GM21515 (cell line): ENCODE measurements at regions not wholly inside any gene's neighbourhood (a gene's known extent, or its start where the extent isn't known, plus 50 kb on each side); places are given as distances from the start of the nearest gene placed in this dataset.
A peak's percentile ranks its signal among the peaks of the same experiment; 100 is the strongest.

Experiments
- ATAC-seq: cut with Tn5 transposase; IDR thresholded peaks from one replicate; pipeline ENCODE4 v1.9.1; 2021; ENCODE audit not compliant: unreplicated experiment

DNA sequence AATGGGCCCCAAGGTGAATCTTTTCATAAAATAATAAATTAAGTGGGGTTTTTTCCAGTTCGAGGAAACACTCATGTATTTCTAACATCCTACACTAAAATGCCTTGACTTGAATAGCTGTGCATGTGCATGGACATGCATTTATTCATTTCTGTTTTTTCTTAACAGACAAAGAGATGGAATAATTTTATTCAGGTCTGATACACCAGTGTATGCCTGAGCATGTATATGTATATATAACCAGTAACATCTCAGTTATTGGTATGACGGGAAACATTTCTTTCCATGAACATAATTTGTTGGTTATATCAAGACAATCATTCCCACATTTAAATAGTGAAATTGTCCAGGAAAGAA is 468.7 kb upstream of the TNP1 start:
- ATAC-seq = no peak

DNA sequence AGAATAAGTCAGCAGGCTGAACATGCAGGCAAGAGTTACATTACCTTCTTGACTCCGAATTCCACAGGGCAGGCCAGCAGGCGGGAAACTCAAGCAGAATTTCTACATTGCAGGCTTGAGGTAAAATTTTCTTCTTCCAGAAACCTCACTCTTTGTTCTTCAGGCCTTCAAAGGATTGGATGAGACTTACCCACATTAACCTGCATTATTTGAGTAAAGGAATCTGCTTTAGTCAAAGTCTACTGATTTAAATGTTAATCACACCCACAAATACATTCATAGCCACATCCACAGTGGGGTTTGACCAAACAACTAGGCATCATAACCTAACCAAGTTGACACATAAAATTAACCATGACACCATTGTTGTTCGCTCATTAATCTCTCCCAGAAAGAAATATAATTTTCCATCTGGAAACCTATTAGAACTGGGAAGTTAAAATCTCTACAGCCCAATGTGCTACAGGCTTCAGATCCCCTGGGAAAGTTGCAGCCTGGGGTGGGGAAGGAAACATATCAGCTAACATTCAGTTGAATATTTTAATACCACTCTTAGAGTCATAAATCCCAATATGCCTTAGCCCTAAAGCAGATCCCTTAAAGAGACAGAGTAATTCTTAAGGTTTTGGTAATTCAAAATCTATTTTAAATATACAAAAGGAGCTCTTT is 468.2 kb upstream of the TNP1 start:
- ATAC-seq = no peak

DNA sequence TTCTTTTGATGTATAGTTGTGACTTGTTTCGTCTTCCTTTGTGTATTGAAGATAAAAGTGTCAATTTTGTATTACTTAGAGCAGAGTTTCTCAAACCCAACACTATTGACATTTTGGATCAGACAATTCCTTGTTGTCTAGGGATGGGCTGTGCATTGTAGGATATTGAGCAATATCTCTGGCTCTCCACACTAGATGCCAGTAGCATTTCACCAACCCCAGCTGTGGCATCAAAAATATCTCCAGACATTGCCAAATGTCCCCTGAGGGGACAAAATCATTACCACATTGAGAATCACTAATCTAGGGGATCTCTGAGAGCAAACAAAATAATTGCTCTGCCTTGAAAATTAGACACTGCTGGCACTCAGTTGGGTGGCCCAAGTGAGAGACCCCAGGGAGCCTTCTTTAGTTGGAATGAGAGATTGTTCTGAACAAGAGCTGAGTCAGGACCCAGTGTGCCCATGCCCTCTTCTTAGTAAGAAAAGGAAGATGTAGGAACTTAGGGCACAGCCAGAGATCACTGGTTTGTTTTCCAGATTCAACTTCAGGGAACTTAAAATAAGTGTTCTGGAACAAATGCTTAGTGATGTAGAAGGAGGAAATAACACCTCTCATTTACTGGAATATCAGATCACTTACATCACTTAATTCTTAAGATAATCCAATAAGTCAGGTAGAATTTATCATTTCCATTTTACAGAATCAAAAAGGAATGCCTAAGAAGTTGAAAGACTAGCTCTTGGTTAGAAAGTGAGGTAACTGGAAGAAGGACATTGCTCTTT is 466.6 kb upstream of the TNP1 start:
- ATAC-seq = no peak

DNA sequence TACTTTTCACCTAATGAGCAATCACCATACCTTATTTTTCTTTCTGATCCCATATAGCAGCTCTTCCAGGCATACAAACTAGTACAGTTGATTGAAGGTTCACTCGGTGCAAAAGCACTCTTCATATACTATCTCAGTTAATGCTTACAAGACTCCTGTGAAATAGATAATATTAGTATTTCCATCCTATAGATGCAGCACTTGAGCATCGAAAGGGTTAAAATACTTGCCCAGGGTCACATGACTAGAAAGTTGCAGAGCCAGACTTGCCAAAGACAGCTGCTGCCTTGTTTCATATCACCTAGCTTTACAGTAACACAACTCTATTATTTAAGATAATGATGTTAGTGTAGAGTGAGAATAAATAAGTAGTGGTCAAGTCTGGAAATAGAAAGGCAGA is 466.0 kb upstream of the TNP1 start:
- no peak for ATAC-seq

DNA sequence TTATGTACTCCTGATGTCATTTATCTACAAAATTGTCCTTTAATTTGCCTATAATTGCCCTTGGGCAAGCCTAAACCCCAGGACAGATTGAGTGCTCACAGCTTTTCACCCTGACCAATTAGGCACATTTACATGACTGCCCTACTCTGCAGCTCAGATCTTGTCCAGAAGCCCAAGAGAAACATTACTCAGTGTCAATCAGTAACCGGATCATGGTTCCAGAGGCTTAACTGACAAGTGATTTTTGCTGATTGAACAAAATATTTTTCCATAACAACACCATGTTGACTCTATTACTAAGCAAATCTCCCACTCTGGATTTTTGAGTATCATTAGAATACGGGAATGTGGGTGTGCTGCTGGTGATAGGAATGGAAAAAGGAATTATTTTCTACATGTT is 465.4 kb upstream of the TNP1 start:
- ATAC-seq = no peak

DNA sequence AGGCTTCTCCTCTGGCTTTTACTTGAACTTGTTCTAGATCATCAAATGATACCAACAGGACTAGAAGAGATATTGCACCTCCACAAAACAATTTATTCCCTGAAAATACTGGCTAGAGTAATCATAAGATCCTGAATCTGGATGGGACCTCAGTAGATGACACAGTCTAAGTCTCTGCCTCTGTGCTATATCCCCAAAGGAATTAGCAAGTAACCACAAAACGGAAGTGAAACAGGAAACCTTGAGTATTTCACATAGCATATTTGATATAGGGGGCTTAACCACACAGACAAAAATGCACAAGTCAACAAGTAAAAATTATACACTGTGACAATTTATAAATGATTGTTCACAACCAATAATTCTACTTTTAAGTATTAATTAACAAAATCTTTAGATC is 456.9 kb upstream of the TNP1 start:
- ATAC-seq = peak; percentile 79

DNA sequence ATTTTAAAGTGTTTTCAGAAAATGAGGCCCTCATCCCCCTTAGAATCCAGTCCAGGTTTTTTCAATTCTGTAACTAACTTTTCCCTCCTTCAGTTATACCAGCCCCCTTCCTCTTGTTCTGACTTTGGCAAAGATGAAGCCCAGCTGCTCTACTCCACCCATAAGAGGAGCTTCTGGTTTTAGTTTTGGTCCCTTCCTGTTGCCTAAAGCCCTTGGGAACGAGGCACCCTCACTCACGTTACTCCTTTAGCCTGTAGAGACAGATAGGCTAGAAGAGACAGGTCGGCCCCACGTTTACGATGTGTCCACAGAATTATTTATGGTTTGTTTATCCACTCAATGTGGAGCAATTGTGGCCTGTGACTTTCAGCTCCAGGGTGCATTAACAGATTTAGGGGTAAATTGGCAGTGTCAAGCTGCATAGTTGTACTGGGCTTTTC is 454.2 kb upstream of the TNP1 start:
- no peak for ATAC-seq

DNA sequence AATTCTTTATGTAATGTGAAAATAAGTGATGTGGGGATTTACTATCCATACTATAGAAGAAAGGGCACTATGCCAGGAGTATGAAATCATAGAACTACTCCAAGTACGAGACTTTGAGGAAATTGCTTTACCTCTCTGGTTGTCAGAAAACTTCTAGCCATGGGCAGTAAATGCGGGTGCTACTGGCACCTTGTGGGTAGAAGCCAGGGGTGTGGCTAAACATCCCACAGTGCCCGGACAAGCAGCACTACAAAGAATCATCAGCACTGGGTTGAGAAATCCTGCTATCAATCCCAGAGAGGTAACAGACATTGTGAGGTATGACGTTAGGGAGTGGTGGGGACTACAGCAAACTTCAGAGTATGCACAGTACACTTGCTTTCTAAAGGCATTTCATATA is 453.5 kb upstream of the TNP1 start:
- ATAC-seq = no peak

DNA sequence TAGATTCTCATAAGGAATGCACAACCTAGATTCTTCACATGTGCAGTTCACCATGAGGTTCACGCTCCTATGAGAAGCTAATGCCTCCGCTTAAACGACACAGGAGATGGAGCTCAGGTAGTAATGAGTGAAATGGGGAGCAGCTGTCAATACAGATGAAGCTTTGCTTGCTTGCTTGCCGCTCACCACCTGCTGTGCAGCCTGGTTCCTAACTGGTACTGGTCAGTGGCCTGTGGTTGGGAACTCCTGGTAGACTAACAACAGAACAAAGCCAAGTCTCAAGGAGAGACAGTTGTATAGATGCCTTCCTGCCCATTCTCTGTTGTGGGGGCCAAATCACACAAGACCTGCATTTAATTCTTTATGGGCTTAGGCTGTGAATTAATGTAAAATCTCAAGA is 449.2 kb upstream of the TNP1 start:
- ATAC-seq = no peak

DNA sequence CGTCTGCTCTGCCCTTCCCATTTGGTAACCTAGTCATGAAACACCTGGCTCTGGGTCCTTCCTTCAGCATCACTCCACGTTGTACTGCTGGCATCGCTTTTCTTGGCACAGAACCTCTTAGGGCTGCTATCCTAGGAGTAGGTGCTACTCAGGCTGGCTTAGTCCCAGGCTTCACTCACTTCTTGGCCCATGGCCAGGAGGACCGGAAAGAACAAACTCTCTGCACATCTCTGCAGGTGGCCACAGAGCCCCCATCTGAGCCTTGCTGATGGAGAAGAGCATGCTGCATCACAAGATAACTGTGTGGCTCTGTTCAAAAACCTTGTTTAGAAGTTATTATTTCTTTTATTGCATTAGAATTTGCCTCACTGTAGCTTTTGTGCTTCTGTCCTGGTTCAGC is 447.2 kb upstream of the TNP1 start:
- ATAC-seq = no peak

DNA sequence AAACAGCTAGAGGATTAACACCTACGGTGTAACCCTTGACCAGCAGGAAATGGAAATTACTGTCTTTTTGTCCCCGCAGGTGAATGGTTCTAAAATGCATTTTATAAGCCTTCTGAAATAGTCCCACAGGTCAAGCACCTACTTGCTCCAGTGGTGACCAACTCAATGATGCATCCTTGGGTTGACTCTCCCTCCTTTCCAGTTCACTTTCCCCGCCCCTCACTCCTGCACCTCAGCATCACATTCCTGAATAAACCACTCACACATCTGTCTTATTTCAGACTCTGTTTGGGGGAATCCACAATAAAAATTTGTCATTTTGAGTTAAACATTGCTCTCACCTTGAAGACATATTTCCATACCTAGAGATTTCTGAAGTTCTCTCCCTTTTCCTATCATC is 446.0 kb upstream of the TNP1 start:
- ATAC-seq = no peak

DNA sequence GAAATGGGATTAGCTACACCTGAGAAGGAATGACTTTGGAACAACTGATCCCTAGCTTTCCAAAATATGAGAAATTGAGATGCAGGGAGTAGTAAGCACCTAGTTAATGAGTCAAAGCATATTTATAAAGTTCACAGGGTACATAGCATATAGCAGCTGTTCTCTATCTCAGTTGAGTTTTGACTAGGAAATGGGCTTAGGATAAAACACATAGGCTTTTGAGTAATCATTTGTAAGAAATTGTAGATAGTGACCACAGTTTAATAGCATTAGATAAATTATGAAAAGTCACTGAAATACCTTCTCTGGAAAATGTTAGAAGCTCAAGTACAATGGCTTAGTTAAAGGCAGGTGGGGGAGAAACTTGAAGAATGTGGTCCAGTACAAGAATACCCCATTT is 444.7 kb upstream of the TNP1 start:
- no peak for ATAC-seq

DNA sequence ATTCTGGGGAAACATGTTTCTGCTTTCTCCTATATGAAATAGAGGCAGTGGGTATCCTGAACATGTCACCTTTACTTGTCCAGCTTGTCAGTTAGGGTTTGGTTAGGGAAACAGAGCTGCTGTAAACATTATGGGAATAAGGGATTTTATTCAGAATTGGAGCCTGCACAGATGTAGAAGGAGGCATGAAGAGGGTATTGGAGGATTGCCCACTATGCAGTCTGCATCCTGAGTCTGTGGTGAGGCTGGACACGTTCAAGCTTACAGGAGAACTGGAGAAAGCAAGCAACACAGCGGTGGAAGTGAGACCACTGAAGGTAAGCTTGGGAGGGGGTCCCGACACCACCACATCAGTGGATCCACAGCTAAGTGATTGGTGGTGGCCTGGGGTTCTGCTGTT is 443.0 kb upstream of the TNP1 start:
- ATAC-seq = no peak

DNA sequence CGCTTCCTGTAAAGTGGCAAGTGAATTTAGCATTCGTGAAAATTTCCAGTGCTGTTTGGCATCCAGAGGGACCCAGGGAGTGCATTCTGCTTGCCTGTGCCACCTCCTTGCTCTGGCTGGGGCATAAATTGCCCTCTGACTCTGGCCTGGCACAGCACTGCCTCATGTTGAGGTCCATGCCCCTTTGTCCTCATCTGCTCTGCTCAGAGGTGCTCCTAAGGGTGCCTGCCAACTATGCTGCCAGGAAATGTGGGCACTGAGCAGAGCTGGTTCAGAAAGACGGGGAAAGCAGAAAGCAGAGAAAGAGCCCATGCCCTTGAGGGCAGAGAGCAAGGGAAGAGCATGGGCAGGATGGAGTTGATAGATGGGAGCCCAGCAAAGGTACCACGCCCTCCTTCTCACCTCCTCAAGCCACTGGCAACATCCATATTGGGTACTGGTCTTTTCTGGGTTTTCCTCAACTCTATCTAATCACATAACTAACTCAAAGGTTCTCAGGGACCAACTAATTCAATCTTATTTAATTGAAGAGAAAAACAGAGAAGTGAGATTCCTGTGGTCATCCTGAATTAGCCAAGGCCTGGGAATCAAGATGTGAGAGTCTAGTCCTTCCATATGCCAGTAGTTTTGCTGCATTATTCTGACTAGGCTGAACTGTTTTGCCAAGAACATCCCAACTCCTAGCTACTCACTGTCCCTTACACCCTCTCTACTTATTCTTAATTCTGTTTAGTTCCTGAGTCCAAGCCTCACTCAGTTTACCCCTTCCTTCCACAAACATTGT is 441.5 kb upstream of the TNP1 start:
- ATAC-seq = no peak

DNA sequence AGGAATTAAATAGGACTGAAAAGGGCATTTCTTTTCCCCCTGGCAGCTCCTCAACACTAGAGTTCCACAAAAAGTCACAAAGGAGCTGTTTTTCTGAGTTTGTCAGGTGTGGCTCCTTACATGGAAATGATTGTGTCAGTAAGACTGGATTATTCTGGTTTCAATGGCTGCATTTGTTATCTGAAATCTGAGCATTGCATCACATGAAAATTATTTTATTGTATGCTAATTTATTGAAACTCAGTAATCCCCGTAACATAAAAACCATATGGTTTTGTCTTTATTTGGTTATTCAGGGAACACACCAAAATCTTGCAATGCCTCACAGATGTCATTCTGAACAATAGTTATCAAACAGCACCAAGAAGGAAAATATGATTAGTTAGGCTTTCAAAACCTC is 439.7 kb upstream of the TNP1 start:
- no peak for ATAC-seq

DNA sequence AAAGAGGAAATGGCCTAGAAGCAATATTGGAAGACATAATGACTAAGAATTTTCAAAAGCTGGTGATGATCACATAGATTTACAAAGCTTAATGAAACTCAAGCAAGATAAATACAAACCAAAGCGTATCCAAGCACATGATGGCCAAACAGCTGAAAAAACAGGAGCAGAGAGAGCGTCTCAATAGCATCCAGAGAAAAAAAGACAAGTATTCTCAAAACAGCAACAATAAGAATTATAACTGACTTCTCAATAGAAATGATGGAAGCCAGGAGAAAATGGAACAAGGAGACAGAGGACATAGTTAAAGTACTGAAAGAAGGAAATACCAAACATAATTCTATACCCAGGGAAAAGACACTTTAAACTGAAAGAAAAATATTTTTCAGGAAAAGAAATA is 437.2 kb upstream of the TNP1 start:
- no peak for ATAC-seq

DNA sequence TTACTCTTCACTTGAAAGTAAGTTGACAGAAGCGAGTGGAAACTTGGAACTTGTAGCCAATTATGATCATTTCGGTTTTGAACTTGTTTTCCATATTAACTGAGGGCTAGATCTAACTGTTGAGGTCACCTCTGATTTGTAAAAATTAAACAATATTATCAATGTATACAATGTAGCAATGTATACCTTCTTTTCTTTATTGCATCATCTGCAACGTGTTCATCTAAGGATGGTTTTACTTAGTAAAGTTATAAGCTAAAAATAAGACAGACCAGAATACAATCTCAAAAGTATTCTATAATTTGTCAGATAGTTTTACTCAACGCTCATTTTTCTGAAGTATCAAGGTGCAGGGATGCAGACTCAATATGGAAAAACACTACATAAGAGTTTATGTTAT is 435.0 kb upstream of the TNP1 start:
- no peak for ATAC-seq

DNA sequence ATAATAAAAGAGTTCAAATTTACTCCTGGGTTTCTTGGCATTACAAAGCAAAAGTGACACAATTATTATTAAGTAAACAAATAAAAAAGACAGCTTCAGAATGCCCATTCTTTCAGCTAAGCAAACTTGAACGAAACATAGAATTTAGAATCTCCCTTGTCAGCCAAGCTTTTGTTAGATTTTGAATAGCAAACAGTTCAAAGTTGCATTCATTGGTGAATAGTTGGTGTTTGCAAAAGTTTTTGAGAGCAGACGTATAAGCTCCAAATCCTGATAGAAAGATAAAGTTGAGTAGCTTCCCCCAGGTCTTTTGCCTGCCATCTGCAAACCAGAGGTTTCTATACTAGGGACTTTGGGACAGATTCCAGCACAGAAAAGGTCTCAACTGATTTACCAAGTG is 434.3 kb upstream of the TNP1 start:
- no peak for ATAC-seq

DNA sequence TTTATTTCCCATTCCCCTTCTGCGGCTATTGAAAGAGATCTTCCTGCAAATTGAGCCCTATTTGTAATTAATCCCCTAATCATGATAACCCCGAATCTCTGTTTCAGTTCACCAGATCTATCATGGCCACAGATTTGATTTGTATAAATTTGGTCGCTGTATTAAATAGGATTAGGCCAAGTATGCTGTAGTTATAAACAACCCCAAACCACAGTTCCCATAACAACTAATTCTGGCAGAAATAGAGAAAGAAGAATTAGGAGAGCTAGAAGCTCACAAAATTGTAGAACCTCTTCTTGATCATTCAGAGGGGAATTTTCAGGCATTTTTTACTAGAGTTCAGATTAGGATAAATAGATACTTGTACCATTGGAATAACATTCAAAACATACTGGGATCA is 433.7 kb upstream of the TNP1 start:
- no peak for ATAC-seq

DNA sequence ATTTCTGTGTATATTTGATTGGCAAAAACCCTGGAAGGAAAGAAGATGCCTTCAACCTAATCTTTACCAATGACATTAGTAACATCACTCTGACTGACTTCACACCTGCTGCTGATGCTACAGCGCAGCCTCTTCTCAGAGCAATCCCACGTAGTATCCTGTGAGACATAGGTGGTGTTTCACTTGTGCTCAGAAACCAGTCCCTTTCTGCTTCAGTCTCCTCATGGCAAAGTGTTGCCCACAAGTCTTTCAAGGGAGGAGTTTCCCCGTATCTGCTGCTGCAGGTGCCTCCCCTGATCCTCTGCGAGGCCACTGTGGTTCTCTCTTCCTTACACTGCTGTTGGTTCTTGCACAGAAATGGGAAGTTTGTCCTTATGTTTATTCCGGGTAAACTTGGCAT is 433.2 kb upstream of the TNP1 start:
- no peak for ATAC-seq

DNA sequence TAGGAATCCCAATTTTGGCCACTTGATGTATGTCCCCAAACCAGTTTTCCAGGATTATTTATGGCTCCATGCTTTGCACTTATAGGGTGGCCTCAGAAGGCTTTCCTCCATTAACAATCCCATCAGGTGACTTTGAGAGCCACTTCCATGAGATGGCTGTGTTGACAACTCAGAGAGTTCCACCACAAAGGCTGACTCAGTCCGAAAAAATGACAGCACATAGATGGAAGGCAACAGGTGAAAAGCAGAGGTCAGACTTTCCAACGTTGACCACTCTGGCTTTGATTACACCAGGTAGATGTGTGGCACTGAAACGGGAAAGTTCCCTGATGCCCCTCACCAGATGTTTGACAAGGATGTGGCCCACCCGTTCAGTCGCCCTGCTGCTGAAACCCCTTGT is 431.4 kb upstream of the TNP1 start:
- ATAC-seq = no peak

DNA sequence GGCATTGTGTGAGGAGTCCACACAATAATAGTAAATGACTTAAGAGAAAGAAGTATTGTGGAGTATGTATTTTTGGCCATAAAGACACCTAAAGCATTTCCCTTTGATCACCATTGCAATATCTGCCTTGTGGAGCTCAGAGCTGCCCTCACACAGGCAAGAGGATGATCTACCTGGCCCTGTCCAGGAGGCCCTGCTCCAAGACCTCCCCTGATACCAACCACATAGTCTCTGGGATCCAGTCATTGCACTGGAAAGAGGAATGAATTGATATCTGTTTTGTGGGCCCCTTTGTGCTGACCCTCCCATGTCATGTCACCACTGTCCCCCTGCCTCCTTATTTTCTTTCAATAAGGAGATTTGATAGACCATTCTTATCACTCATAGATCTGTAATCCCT is 430.6 kb upstream of the TNP1 start:
- ATAC-seq = no peak
